GM12865 (cell line): ENCODE measurements at regions not wholly inside any gene's neighbourhood (a gene's known extent, or its start where the extent isn't known, plus 50 kb on each side); places are given as distances from the start of the nearest gene placed in this dataset.

ENCODE experiments used
- DNase-seq: peaks from one replicate; pipeline ENCODE4 v3.0.0; 2010; ENCODE audit warnings: low read depth
- H3K4me3 ChIP-seq: 2 replicates; pipeline ENCODE4 v1.5.1; 2011; ENCODE audit warnings: mild to moderate bottlenecking, low read depth, low read length, control low read depth
- TF ChIP-seq, protein P1 (sequence below): IDR thresholded peaks from 2 replicates; pipeline ENCODE4 v1.5.1; 2011; ENCODE audit warnings: low read length, control low read depth, low read depth, inconsistent platforms; ENCODE audit not compliant: insufficient read depth; ENCODE audit errors: missing control alignments

DNA sequence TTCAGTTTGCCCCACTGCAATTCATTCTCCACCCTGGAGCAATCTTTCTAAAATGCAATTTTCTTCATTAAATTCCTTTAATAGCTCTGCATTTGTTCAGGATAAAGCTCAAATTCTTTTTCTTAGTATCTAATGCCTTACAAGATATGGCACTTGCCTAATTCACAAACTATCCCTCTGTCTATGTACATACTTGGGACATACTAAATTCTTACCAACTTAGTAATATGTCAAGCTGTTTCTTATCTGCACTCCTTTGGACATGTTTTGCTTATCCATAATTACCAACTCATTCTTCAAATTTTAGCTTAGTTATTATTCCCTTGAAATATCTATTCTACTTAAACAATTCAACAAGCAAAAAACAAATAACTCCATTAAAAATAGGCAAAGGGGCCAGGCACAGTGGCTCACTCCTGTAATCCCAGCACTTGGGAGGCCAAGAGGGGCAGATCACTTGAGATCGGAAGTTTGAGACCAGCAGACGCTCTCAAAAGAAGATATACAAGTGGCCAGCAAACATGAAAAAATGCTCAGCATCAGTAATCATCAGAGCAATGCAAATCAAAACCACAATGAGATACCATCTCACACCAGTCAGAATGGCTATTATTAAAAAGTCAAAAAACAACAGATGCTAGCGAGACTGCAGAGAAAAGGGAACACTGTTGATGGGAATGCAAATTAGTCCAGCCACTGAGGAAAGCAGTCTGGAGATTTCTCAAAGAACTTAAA, 96.9 kb downstream of the FAM76B start:
- TF ChIP-seq, protein P1, sequence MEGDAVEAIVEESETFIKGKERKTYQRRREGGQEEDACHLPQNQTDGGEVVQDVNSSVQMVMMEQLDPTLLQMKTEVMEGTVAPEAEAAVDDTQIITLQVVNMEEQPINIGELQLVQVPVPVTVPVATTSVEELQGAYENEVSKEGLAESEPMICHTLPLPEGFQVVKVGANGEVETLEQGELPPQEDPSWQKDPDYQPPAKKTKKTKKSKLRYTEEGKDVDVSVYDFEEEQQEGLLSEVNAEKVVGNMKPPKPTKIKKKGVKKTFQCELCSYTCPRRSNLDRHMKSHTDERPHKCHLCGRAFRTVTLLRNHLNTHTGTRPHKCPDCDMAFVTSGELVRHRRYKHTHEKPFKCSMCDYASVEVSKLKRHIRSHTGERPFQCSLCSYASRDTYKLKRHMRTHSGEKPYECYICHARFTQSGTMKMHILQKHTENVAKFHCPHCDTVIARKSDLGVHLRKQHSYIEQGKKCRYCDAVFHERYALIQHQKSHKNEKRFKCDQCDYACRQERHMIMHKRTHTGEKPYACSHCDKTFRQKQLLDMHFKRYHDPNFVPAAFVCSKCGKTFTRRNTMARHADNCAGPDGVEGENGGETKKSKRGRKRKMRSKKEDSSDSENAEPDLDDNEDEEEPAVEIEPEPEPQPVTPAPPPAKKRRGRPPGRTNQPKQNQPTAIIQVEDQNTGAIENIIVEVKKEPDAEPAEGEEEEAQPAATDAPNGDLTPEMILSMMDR = no peak
- no peak overlapping the region for H3K4me3 ChIP-seq
- DNase-seq = peak; percentile 56

DNA sequence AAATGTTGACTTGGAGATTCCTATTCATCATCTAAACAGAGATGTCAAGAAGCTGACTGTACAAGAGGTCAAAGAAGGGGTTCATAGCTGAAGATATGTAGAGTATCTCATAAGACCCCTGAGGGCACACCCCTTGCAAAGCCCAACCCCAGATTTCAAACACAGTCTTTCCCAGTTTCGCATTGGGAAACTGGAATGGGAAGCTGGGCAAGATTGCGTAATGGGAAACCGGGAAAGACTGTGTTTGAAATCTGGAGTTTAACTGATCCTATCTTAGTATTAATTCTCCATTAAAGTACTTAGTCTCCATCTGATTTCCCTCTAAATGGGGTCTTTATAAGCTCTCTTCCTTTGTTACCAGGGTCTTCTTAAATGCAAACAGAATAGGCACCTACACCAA, 99.5 kb downstream of the FAM76B start:
- no peak for DNase-seq
- TF ChIP-seq, protein P1 = no peak
- no peak overlapping the region for H3K4me3 ChIP-seq

DNA sequence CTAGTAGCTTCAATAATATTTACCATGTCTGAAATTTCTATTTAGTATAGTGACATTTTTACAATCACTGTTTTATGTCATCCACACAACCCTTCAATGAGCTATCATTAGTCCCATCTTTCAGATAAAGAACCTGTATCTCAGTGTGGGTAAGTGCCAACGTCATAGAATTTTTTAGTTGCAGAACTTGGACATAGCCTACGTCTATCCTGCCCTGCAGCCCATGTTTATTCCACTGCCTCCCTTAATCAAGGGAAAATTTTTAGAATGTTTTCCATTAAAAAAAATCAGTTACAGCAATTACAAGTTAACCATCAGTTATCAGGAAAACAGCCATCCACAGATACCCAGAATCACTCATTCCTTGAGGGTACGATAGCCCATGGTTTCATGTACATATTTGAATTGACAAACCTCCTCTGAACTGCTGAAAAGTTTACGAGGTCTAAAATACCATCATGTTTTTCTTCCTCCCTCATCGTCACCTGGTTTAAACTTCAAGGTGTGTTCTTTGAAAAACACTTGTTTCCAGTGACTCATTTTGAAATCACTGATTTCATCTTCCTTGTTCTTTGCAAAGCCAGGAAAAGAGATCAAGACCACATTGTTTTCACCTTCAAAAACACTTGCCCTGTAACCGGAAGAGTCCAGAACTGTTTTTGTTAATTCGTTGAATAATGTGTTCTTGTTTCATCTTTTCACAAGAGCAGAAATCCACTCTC, 100.9 kb downstream of the FAM76B start:
- no peak overlapping the region for H3K4me3 ChIP-seq
- DNase-seq = peak; percentile 61
- TF ChIP-seq, protein P1 = no peak

DNA sequence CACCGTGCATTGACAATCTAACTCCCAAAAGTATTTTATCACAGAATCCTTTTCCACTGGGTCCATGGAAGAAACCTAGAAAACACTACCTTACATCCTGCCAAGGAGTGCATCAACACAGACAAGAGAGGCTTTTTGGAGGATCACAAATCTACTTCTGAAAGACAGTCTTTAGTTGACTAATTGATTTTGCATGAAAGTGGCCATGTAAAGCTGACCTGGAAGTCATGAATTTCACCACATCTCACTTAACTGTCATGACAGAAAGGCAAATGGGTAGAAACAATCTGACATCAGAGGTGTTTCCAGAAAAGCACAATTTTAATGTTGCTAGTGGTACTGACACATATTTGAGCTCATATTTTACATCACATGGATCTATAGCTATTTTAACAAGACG, 101.6 kb downstream of the FAM76B start:
- TF ChIP-seq, protein P1 = no peak
- no peak overlapping the region for H3K4me3 ChIP-seq
- DNase-seq = no peak

DNA sequence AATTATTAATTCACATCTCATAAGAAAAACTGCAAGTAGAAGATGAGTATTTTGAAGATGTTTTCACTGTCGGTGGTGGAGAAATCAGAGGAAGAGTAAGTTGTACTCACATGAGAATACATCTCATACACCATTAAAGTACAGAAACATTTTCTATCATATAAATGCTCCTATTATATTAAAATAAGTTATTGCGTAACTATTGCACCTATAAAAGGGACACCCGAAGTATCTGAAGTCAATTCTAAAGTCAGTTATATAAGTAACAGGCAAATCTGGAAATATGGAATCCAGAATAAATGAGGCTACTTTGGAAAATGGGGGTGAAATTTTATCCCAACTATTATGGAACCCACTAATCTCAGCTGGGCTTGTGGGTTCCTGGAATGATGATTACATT, 103.3 kb downstream of the FAM76B start:
- no peak for DNase-seq
- TF ChIP-seq, protein P1 = no peak
- no peak overlapping the region for H3K4me3 ChIP-seq

GRCh38 chr11:95684701-95685100, 104.9 kb downstream of the FAM76B start:
- no peak overlapping the region for H3K4me3 ChIP-seq
- no peak for DNase-seq
- TF ChIP-seq, protein P1 = no peak
